ENCODE measurements at regions not wholly inside any gene's neighbourhood (a gene's known extent, or its start where the extent isn't known, plus 50 kb on each side); places are given as distances from the start of the nearest gene placed in this dataset.

- Mint-ChIP-seq H3K27me3 (no peaks in the 10 kb centered on the region), H3K9me3 (no peaks in the 10 kb centered on the region), H3K36me3 (ENCODE audit: low read depth) (no peaks in the 10 kb centered on the region), H3K27ac (no peak overlapping the region), H3K4me3 (no peak overlapping the region), H3K4me1 (no peaks in the 10 kb centered on the region)
- CTCF ChIA-PET = no interaction called here
- ATAC-seq (ENCODE audit: low read depth) = no peak
- no peak for TF ChIP-seq CTCF (IDR thresholded peaks at IDR 0.05)
- DNase-seq = no peak
- POLR2A ChIA-PET = no interaction called here
- intact Hi-C loops (cut with micrococcal nuclease) = no loop called here
Measured at GRCh38 chr1:217348960-217349664, 281.8 kb downstream of the GPATCH2 start.

- CTCF ChIA-PET = no interaction called here
- Mint-ChIP-seq H3K9me3 (no peaks in the 10 kb centered on the region), H3K27ac (no peak overlapping the region), H3K4me3 (no peak overlapping the region), H3K4me1 (no peaks in the 10 kb centered on the region), H3K27me3 (no peaks in the 10 kb centered on the region), H3K36me3 (ENCODE audit: low read depth) (no peaks in the 10 kb centered on the region)
- TF ChIP-seq CTCF (IDR thresholded peaks at IDR 0.05) = no peak
- no peak for DNase-seq
- POLR2A ChIA-PET = no interaction called here
- ATAC-seq (ENCODE audit: low read depth) = no peak
- intact Hi-C loops (cut with micrococcal nuclease) = no loop called here
Measured at GRCh38 chr1:217344712-217345111, 286.2 kb downstream of the GPATCH2 start.

DNA sequence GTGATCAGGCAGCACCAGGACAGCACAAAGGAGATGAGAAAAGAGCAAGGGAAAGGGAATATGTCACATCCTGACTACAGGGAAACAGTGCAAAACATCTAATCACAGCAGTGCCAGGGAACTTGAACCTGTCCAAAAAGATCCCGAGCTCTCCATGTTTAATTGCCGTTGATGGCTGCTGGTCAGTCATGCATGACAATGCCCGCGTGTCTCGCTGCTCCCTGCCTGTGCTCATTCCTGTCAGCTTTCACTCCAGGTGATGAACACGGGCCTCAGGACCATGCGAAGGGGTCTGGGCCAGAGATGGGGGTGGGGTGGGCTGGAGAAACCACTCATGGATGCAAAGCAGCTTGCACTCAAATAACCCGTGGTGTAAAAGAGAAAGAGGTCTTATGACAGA lies 287.0 kb downstream of the GPATCH2 start:
- CTCF ChIA-PET = no interaction called here
- DNase-seq = no peak
- TF ChIP-seq CTCF (IDR thresholded peaks at IDR 0.05) = no peak
- Mint-ChIP-seq H3K9me3 (no peaks in the 10 kb centered on the region), H3K4me3 (no peak overlapping the region), H3K36me3 (ENCODE audit: low read depth) (no peaks in the 10 kb centered on the region), H3K27me3 (no peaks in the 10 kb centered on the region), H3K4me1 (no peaks in the 10 kb centered on the region), H3K27ac (no peak overlapping the region)
- POLR2A ChIA-PET = no interaction called here
- intact Hi-C loops (cut with micrococcal nuclease) = no loop called here
- ATAC-seq (ENCODE audit: low read depth) = no peak

DNA sequence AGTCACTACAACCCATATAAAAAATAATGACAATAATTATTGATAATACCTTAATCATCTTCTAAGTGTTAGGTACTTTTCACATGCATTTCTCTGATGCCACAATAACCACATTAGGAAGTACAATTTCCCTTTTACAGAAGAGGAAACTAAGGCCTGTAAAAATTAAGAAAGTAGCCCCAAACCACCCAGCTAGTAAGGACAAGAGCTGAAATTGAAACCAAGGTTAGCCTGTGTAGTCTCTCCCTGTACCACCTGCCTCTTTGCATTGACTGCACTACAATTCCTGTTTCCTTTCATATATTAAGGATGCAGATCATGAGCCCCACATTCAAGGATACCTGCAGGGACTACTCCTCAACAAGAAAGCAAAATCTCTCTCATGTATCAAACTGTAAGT lies 288.8 kb downstream of the GPATCH2 start:
- DNase-seq (no peak), ATAC-seq (ENCODE audit: low read depth) (no peak)
- H3K36me3 Mint-ChIP-seq (ENCODE audit: low read depth) = no peaks in the 10 kb centered on the region
- H3K9me3 Mint-ChIP-seq = no peaks in the 10 kb centered on the region
- no peaks in the 10 kb centered on the region for H3K27me3 Mint-ChIP-seq
- intact Hi-C loops (cut with micrococcal nuclease) = no loop called here
- no peak for TF ChIP-seq CTCF (IDR thresholded peaks at IDR 0.05)
- no peak overlapping the region for H3K4me3 Mint-ChIP-seq
- no peaks in the 10 kb centered on the region for H3K4me1 Mint-ChIP-seq
- ChIA-PET POLR2A (no interaction called here), CTCF (no interaction called here)
- H3K27ac Mint-ChIP-seq = no peak overlapping the region

DNA sequence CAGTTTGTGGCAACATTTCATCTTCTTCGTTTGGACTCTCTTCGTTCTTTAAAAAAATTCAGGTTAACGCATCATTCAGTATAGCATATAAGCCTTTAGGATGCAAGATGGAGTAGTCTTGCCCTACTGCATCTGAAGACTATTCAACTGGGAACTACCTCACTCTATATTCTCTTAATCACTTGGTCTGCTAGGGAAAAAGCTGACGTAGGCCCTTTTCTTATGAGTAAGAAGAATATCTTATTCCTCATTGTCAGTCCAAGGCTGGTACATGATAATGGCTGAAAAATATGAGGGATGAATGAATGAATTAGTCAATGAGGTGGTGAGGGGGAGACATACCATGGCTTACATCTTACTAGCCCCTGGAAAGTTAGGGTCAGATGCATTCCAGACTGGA lies 294.2 kb downstream of the GPATCH2 start:
- no peaks in the 10 kb centered on the region for H3K4me1 Mint-ChIP-seq
- H3K27ac Mint-ChIP-seq = no peak overlapping the region
- H3K4me3 Mint-ChIP-seq = no peak overlapping the region
- DNase-seq (no peak), ATAC-seq (ENCODE audit: low read depth) (no peak)
- TF ChIP-seq CTCF (IDR thresholded peaks at IDR 0.05) = no peak
- H3K9me3 Mint-ChIP-seq = no peaks in the 10 kb centered on the region
- H3K36me3 Mint-ChIP-seq (ENCODE audit: low read depth) = no peaks in the 10 kb centered on the region
- ChIA-PET POLR2A (no interaction called here), CTCF (no interaction called here)
- no peaks in the 10 kb centered on the region for H3K27me3 Mint-ChIP-seq
- intact Hi-C loops (cut with micrococcal nuclease) = no loop called here

Measured in activated B cell treated with CpG ODN at 0.5 μM for 24 hours (primary cell).